ENCODE measurements at regions not wholly inside any gene's neighbourhood (a gene's known extent, or its start where the extent isn't known, plus 50 kb on each side); places are given as distances from the start of the nearest gene placed in this dataset.
A peak's percentile ranks its signal among the peaks of the same experiment; 100 is the strongest.

DNA sequence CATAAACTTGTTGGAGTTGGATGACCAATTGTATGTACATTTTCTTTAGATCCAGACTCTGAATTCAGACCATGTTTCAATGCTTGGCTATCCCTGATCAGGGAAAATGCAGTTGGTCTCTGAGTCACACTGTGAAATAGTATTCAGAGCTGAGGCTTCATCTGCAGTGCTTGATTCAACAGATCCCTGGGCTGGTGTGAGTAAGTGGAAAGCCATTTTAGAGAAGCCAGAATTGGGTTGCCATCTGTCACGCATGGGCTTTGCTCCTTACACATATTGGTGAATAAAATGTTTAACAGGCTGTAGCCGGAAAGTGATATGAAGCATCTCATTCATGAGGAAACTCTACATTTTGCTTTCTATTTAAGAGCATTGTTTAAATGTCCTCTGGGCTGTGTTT, 50.0 kb upstream of the ACYP2 start:
- DNase-seq (no peak), ATAC-seq (no peak)
- H3K9me3 ChIP-seq (ENCODE audit: control insufficient read depth, low read length), result no peaks in the 10 kb centered on the region
- H3K27me3 ChIP-seq (ENCODE audit: control insufficient read depth, insufficient read depth), result no peaks in the 10 kb centered on the region
- 95% methylated on average over 2 of the region's 2 CpGs for WGBS
- H3K27ac ChIP-seq (ENCODE audit: low read length), result no peak overlapping the region
- intact Hi-C loops (cut with DNase I), result no loop called here
- H3K4me1 ChIP-seq (ENCODE audit: control insufficient read depth, insufficient read depth, low read length), result no peaks in the 10 kb centered on the region
- no peak overlapping the region for H3K4me3 ChIP-seq (ENCODE audit: low read length)

DNA sequence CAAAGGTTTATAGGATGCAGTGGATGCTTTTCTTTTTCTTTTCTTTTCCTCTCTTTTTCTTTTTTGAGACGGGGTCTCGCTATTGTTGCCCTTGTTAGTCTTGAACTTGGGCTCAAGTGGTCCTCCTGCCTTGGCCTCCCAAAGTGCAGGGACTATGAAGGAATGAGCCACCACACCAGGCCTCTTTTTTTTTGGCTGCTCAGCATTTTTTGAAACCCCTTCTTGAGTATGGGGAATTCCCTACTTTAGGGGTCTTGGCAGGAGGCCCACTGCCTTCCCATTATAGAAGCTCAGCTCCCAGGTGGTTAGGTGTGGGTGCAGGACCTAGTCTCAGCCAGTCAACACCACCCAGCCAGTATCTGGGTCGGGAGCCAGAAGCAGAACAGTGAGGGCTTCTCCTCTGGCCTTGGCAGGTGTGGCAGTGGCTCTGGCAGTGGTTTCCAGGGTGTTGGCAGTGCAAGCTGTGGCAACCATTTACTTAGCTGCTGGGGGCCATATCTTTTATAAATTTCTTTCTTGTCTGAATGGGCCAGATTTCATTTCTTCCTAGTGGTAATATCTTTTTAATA, 51.4 kb upstream of the ACYP2 start:
- intact Hi-C loops (cut with DNase I), result no loop called here

DNA sequence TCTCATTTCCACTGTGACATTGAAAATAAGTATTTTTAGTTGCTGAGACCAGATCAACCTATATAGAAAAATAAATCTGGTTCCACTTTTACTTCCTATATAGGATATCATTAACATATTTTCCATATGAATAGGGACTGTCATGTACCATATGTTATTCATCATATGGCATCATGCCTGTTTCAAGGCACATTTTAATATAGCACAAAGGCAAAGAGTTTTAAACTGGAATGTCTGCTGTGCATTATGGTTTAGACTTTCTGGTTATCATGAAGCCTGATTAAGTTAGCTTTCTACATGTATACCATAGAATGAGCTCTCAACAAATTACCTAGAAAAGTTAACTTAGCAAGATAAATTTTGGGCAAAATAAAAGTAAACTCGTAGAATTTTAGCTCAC, 53.0 kb upstream of the ACYP2 start:
- Histone ChIP-seq H3K27ac (ENCODE audit: low read length) (no peak overlapping the region), H3K9me3 (ENCODE audit: control insufficient read depth, low read length) (no peaks in the 10 kb centered on the region), H3K4me3 (ENCODE audit: low read length) (no peak overlapping the region), H3K4me1 (ENCODE audit: control insufficient read depth, insufficient read depth, low read length) (no peaks in the 10 kb centered on the region), H3K27me3 (ENCODE audit: control insufficient read depth, insufficient read depth) (no peaks in the 10 kb centered on the region)
- no peak for ATAC-seq
- DNase-seq, result no peak
- intact Hi-C loops (cut with DNase I), result no loop called here
- 58% methylated on average over 1 of the region's 1 CpG for WGBS

More for the DNA sequence above, 51.4 kb upstream of the ACYP2 start:
- Histone ChIP-seq H3K27me3 (ENCODE audit: control insufficient read depth, insufficient read depth) (no peaks in the 10 kb centered on the region), H3K27ac (ENCODE audit: low read length) (no peak overlapping the region), H3K4me3 (ENCODE audit: low read length) (no peak overlapping the region), H3K9me3 (ENCODE audit: control insufficient read depth, low read length) (no peaks in the 10 kb centered on the region), H3K4me1 (ENCODE audit: control insufficient read depth, insufficient read depth, low read length) (no peaks in the 10 kb centered on the region)
- WGBS, result 82% methylated on average over 3 of the region's 3 CpGs
- ATAC-seq, result peak; percentile 54 to 76
- DNase-seq, result peak in 1 of 3 donors; percentile 48

DNA sequence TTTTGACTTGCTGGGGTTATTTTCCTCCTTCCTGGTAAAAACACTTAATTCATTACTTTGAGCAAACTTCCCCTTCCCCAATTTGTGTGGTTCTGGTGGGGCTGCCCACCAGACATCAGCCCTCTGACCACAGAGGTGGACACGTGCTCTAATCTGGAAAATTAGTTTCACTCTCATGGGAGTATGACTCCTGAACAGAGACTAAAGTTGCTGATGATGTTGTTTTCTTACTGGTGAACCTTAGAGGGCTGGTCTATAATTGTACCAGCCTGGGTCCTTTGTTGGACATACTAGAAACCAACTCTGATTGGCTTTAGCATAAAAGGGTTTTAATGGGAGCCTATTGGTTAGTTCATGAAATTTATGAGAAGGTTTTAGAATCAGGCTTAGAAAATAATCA, 54.1 kb upstream of the ACYP2 start:
- intact Hi-C loops (cut with DNase I), result no loop called here
- no peaks in the 10 kb centered on the region for H3K27me3 ChIP-seq (ENCODE audit: control insufficient read depth, insufficient read depth)
- WGBS, result 75% methylated on average over 1 of the region's 1 CpG
- H3K4me3 ChIP-seq (ENCODE audit: low read length), result no peak overlapping the region
- ATAC-seq (no peak), DNase-seq (no peak)
- no peaks in the 10 kb centered on the region for H3K9me3 ChIP-seq (ENCODE audit: control insufficient read depth, low read length)
- H3K4me1 ChIP-seq (ENCODE audit: control insufficient read depth, insufficient read depth, low read length), result no peaks in the 10 kb centered on the region
- no peak overlapping the region for H3K27ac ChIP-seq (ENCODE audit: low read length)

DNA sequence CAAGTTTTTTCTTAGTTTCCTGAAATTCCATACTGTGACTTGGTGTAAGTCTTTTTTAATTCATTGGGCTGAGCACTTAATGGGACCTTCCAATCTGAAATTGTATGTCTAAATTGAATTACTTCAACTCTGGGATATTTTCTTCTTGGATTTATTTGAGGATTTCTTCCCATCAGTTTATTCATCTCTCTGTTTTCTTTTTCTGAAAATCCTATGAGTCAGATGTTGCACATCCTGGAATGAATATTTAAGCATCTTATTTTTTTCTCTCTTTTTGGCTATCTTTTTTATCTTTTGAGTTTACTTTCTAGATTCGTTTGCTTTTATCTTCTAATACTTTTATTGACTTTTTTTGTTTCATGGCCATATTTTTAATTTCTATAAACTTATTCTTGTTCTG, 55.4 kb upstream of the ACYP2 start:
- no peaks in the 10 kb centered on the region for H3K4me1 ChIP-seq (ENCODE audit: control insufficient read depth, insufficient read depth, low read length)
- no peak overlapping the region for H3K4me3 ChIP-seq (ENCODE audit: low read length)
- H3K27me3 ChIP-seq (ENCODE audit: control insufficient read depth, insufficient read depth), result no peaks in the 10 kb centered on the region
- DNase-seq (no peak), ATAC-seq (no peak)
- intact Hi-C loops (cut with DNase I), result no loop called here
- H3K9me3 ChIP-seq (ENCODE audit: control insufficient read depth, low read length), result no peaks in the 10 kb centered on the region
- no peak overlapping the region for H3K27ac ChIP-seq (ENCODE audit: low read length)
- WGBS, result 75% methylated on average over 1 of the region's 1 CpG

DNA sequence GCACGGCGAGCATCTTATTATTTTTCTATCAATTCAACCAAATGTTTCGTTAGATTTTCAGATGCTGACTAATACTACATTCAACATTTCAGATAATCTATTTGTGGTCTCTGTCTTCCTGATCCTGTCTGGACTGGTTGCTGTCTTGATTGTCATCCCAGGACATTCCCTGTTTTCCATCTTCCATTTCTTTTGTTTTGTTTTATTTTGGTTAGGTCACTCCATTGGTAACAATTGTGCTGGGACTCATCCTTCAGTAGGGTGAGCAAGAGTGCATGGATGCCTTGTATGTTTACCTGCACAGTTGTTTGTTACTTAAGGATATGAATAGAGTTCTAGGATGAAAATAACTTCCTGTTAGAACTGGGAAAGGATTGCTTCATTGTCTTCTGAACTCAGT, 55.9 kb upstream of the ACYP2 start:
- H3K4me1 ChIP-seq (ENCODE audit: control insufficient read depth, insufficient read depth, low read length), result no peaks in the 10 kb centered on the region
- H3K9me3 ChIP-seq (ENCODE audit: control insufficient read depth, low read length), result no peaks in the 10 kb centered on the region
- no peak overlapping the region for H3K4me3 ChIP-seq (ENCODE audit: low read length)
- no peaks in the 10 kb centered on the region for H3K27me3 ChIP-seq (ENCODE audit: control insufficient read depth, insufficient read depth)
- no peak for DNase-seq
- H3K27ac ChIP-seq (ENCODE audit: low read length), result no peak overlapping the region
- 100% methylated on average over 3 of the region's 3 CpGs for WGBS
- intact Hi-C loops (cut with DNase I), result no loop called here
- ATAC-seq, result no peak

DNA sequence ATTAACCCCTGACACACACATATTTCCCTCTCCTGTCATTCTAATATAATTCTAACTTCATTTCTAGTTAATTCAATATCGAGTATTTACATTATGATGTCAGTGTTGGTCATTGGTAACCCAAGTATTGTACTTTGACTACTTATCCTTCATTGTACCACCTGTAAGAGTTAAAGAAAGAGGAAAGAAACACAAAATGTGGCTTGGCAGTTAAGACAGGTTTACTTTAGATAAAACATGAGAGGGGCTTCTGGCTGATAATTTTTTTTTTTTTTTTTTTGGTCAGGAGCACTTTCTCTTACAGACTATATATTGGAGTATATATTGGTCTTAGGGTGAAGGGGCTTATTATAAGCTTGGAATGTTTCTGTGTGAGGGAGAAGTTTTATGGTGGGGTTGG, 57.0 kb upstream of the ACYP2 start:
- no peaks in the 10 kb centered on the region for H3K9me3 ChIP-seq (ENCODE audit: control insufficient read depth, low read length)
- intact Hi-C loops (cut with DNase I), result no loop called here
- no peaks in the 10 kb centered on the region for H3K27me3 ChIP-seq (ENCODE audit: control insufficient read depth, insufficient read depth)
- WGBS, result 97% methylated on average over 1 of the region's 1 CpG
- ATAC-seq, result no peak
- no peak overlapping the region for H3K27ac ChIP-seq (ENCODE audit: low read length)
- DNase-seq, result no peak
- no peak overlapping the region for H3K4me3 ChIP-seq (ENCODE audit: low read length)
- no peaks in the 10 kb centered on the region for H3K4me1 ChIP-seq (ENCODE audit: control insufficient read depth, insufficient read depth, low read length)

DNA sequence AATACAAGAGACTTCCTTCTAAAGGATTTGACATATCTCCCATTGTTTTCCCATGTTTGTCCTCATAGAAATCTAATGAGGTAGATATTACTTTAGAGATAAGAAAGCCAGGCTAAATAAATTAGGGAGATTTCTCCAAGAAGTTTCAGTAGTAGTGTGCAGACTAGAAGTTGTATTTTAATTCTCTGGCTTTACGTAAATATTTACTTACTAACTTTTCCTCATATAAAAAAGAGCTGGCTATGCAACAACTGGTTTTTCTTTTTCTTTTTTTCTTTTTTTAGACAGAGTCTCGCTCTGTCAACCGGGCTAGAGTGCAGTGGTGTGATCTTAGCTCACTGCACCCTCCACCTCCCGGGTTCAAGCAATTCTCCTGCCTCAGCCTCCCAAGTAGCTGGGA, 60.6 kb upstream of the ACYP2 start:
- H3K4me1 ChIP-seq (ENCODE audit: control insufficient read depth, insufficient read depth, low read length), result no peaks in the 10 kb centered on the region
- H3K9me3 ChIP-seq (ENCODE audit: control insufficient read depth, low read length), result no peaks in the 10 kb centered on the region
- WGBS, result 92% methylated on average over 4 of the region's 4 CpGs
- DNase-seq, result no peak
- H3K4me3 ChIP-seq (ENCODE audit: low read length), result no peak overlapping the region
- H3K27me3 ChIP-seq (ENCODE audit: control insufficient read depth, insufficient read depth), result no peaks in the 10 kb centered on the region
- intact Hi-C loops (cut with DNase I), result no loop called here
- ATAC-seq, result no peak
- no peak overlapping the region for H3K27ac ChIP-seq (ENCODE audit: low read length)

DNA sequence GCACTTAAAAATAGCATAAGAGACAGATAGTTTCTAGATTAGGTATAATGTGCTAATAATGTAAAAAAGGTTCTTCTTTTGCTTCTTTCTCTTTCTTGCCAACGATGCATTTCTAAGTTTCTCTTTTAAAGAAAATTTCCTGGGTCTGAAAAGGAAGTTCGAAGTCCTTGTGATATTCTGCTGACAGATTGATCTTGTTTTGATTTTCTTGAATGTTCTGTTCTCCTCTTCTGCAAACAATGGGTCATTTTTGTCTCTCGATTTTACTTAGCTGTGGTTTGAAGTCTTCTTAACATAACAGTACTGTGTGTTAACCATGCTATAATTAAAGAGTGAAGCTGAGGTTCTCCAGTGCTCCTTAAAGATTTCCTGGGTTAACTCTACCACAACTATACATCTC, 61.1 kb upstream of the ACYP2 start:
- 74% methylated on average over 3 of the region's 3 CpGs for WGBS

DNA sequence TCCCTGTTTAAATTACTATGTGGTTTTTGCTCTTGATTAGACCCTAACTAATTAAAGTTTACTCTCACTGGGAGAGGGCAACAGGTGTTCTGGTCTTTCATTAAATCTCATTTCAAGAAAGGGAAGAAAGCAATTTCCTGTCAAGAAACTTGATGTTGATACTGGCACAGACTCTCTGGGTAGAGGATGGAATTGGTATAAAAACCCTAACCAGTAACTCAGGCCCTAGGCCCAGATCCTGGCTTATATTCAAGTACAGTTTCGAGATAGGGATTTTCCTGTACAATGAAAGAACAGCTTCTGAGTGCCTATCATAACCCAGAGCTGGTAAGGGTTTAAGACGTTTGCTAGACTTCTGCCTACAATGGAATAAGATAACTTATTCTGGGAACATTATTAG, 61.6 kb upstream of the ACYP2 start:
- Histone ChIP-seq H3K27me3 (ENCODE audit: control insufficient read depth, insufficient read depth) (no peaks in the 10 kb centered on the region), H3K9me3 (ENCODE audit: control insufficient read depth, low read length) (no peaks in the 10 kb centered on the region), H3K27ac (ENCODE audit: low read length) (no peak overlapping the region), H3K4me3 (ENCODE audit: low read length) (no peak overlapping the region), H3K4me1 (ENCODE audit: control insufficient read depth, insufficient read depth, low read length) (no peaks in the 10 kb centered on the region)
- no peak for ATAC-seq
- no peak for DNase-seq
- WGBS, result 54% methylated on average over 2 of the region's 2 CpGs
- intact Hi-C loops (cut with DNase I), result no loop called here

More for the DNA sequence above, 61.1 kb upstream of the ACYP2 start:
- intact Hi-C loops (cut with DNase I), result no loop called here
- Histone ChIP-seq H3K4me1 (ENCODE audit: control insufficient read depth, insufficient read depth, low read length) (no peaks in the 10 kb centered on the region), H3K4me3 (ENCODE audit: low read length) (no peak overlapping the region), H3K27me3 (ENCODE audit: control insufficient read depth, insufficient read depth) (no peaks in the 10 kb centered on the region), H3K9me3 (ENCODE audit: control insufficient read depth, low read length) (no peaks in the 10 kb centered on the region), H3K27ac (ENCODE audit: low read length) (no peak overlapping the region)
- ATAC-seq (no peak), DNase-seq (no peak)

DNA sequence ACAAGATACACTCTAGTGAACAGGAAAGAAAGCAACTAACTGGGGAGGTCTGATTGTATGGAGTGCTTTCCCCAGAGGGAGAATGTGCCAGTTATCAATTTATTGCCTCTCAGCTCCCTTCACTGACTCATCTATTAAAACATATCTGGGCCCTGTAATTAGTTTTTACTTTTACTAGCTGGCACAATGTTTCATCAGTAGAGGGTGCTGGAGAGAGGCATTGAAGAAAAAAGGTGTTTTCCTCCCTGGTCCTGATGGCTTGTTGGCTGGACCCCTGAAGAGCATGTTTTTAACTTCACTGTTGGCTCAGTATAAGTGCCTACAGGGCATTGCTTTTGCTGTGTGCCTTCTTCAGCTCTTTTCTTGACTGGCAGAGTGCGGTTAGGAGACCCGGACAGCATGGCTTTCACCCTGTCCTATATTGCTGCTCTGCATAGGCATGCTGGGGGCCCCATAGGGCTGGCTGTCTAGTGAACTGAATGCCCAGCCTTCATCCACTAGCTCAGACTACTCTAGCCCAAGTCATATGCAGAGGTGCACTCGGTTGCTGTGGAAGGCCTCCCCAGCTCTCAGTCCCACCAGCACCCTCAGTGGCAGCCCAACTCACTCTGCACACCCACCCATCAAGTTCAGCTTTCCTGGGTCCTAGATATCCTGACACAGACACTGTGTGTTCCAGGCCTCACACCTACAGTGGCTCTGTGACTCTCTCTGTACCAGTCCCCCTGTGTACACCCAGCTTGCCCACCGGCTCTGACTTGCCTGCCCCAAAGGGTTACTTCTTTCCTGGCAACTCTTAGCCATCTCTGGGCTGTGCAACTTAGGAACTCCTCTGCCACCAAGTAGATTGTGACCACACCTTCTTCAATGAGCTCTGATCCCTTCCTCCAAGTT, 62.3 kb upstream of the ACYP2 start:
- no peaks in the 10 kb centered on the region for H3K27me3 ChIP-seq (ENCODE audit: control insufficient read depth, insufficient read depth)
- no peak overlapping the region for H3K4me3 ChIP-seq (ENCODE audit: low read length)
- no peak overlapping the region for H3K27ac ChIP-seq (ENCODE audit: low read length)
- ATAC-seq (peak; percentile 25 to 33), DNase-seq (no peak)
- no peaks in the 10 kb centered on the region for H3K4me1 ChIP-seq (ENCODE audit: control insufficient read depth, insufficient read depth, low read length)
- 92% methylated on average over 4 of the region's 4 CpGs for WGBS
- no peaks in the 10 kb centered on the region for H3K9me3 ChIP-seq (ENCODE audit: control insufficient read depth, low read length)
- intact Hi-C loops (cut with DNase I), result no loop called here

All from right cardiac atrium (tissue), 5 donors.